ENCODE measurements at regions not wholly inside any gene's neighbourhood (a gene's known extent, or its start where the extent isn't known, plus 50 kb on each side); places are given as distances from the start of the nearest gene placed in this dataset.

- H3K9ac ChIP-seq (ENCODE audit: low read length): no peak overlapping the region
- no peak overlapping the region for H4K91ac ChIP-seq (ENCODE audit: low read depth, low read length)
- H4K12ac ChIP-seq (ENCODE audit: low read depth, low read length): no peak overlapping the region
- H2AFZ ChIP-seq (ENCODE audit: insufficient read depth, low read length, poor library complexity): no peak overlapping the region
- H2BK5ac ChIP-seq (ENCODE audit: low read depth, low read length, poor library complexity): no peak overlapping the region
- H3K18ac ChIP-seq (ENCODE audit: low read length): no peak overlapping the region
- H3K4ac ChIP-seq (ENCODE audit: low read depth, low read length): no peak overlapping the region
- no peaks in the 10 kb centered on the region for H3K36me3 ChIP-seq (ENCODE audit: control insufficient read depth in 1 of 2, insufficient read depth in 2 of 2, low read length in 2 of 2)
- H3K79me2 ChIP-seq (ENCODE audit: control insufficient read depth, insufficient read depth, low read length, poor library complexity): no peaks in the 10 kb centered on the region
- no peak overlapping the region for H3K27ac ChIP-seq (ENCODE audit: low read depth, low read length)
- no peak for DNase-seq
- no peak overlapping the region for H2AK5ac ChIP-seq (ENCODE audit: low read length)
- H2BK12ac ChIP-seq (ENCODE audit: low read length): no peak overlapping the region
- no peak overlapping the region for H2BK120ac ChIP-seq (ENCODE audit: insufficient read depth, low read length, poor library complexity)
- H3K4me1 ChIP-seq (ENCODE audit: control insufficient read depth in 1 of 2, insufficient read depth in 2 of 2, low read length in 2 of 2): peaks cover 0 to 5% of the 10 kb centered on the region in 2 experiments
- H3K23ac ChIP-seq (ENCODE audit: low read length): no peak overlapping the region
- no CpG with 5 or more reads among the region's 2 CpGs for WGBS (ENCODE audit: extremely low coverage, insufficient coverage, insufficient read length)
- H4K8ac ChIP-seq (ENCODE audit: low read depth, low read length): no peak overlapping the region
- no peak overlapping the region for H3K14ac ChIP-seq (ENCODE audit: low read length)
- H3K4me2 ChIP-seq (ENCODE audit: low read length): no peak overlapping the region
- no peaks in the 10 kb centered on the region for H3K79me1 ChIP-seq (ENCODE audit: low read length)
- no peaks in the 10 kb centered on the region for H3K9me3 ChIP-seq (ENCODE audit: insufficient read depth, low read depth, low read length)
- H3K4me3 ChIP-seq (ENCODE audit: low read depth, low read length): no peak overlapping the region
- H3K27me3 ChIP-seq (ENCODE audit: insufficient read depth, low read length): no peaks in the 10 kb centered on the region
Measured at GRCh38 chr4:38501698-38502097, 162.3 kb upstream of the KLF3 start.

- Histone ChIP-seq H3K79me2 (ENCODE audit: control insufficient read depth, insufficient read depth, low read length, poor library complexity) (no peaks in the 10 kb centered on the region), H3K4ac (ENCODE audit: low read depth, low read length) (no peak overlapping the region), H4K91ac (ENCODE audit: low read depth, low read length) (no peak overlapping the region), H3K23ac (ENCODE audit: low read length) (no peak overlapping the region), H4K12ac (ENCODE audit: low read depth, low read length) (no peak overlapping the region), H3K18ac (ENCODE audit: low read length) (no peak overlapping the region), H3K27me3 (ENCODE audit: insufficient read depth, low read length) (no peaks in the 10 kb centered on the region), H3K27ac (ENCODE audit: low read depth, low read length) (no peak overlapping the region), H3K79me1 (ENCODE audit: low read length) (no peaks in the 10 kb centered on the region), H3K36me3 (ENCODE audit: control insufficient read depth in 1 of 2, insufficient read depth in 2 of 2, low read length in 2 of 2) (no peaks in the 10 kb centered on the region), H3K4me2 (ENCODE audit: low read length) (no peak overlapping the region), H3K9me3 (ENCODE audit: insufficient read depth, low read depth, low read length) (no peaks in the 10 kb centered on the region), H2AK5ac (ENCODE audit: low read length) (no peak overlapping the region), H2BK120ac (ENCODE audit: insufficient read depth, low read length, poor library complexity) (no peak overlapping the region), H3K4me1 (ENCODE audit: control insufficient read depth in 1 of 2, insufficient read depth in 2 of 2, low read length in 2 of 2) (peaks cover 0 to 5% of the 10 kb centered on the region in 2 experiments), H2BK12ac (ENCODE audit: low read length) (no peak overlapping the region), H3K4me3 (ENCODE audit: low read depth, low read length) (no peak overlapping the region), H4K8ac (ENCODE audit: low read depth, low read length) (no peak overlapping the region), H3K14ac (ENCODE audit: low read length) (no peak overlapping the region), H3K9ac (ENCODE audit: low read length) (no peak overlapping the region), H2BK5ac (ENCODE audit: low read depth, low read length, poor library complexity) (no peak overlapping the region), H2AFZ (ENCODE audit: insufficient read depth, low read length, poor library complexity) (no peak overlapping the region)
- DNase-seq: no peak
- WGBS (ENCODE audit: extremely low coverage, insufficient coverage, insufficient read length): no CpG with 5 or more reads among the region's 6 CpGs
Measured at GRCh38 chr4:38503689-38504395, 160.2 kb upstream of the KLF3 start.

- H3K27me3 ChIP-seq (ENCODE audit: insufficient read depth, low read length): no peaks in the 10 kb centered on the region
- no peaks in the 10 kb centered on the region for H3K79me1 ChIP-seq (ENCODE audit: low read length)
- WGBS (ENCODE audit: extremely low coverage, insufficient coverage, insufficient read length): no CpG with 5 or more reads among the region's 2 CpGs
Measured at GRCh38 chr4:38504396-38504715, 159.6 kb upstream of the KLF3 start.

GRCh38 chr4:38509551-38509950 is 154.4 kb upstream of the KLF3 start:
- H3K36me3 ChIP-seq (ENCODE audit: control insufficient read depth in 1 of 2, insufficient read depth in 2 of 2, low read length in 2 of 2): no peaks in the 10 kb centered on the region
- DNase-seq: no peak
- H3K4me3 ChIP-seq (ENCODE audit: low read depth, low read length): no peak overlapping the region
- H4K91ac ChIP-seq (ENCODE audit: low read depth, low read length): no peak overlapping the region
- no peak overlapping the region for H3K9ac ChIP-seq (ENCODE audit: low read length)
- H3K79me1 ChIP-seq (ENCODE audit: low read length): no peaks in the 10 kb centered on the region
- H2BK12ac ChIP-seq (ENCODE audit: low read length): no peak overlapping the region
- no peaks in the 10 kb centered on the region for H3K79me2 ChIP-seq (ENCODE audit: control insufficient read depth, insufficient read depth, low read length, poor library complexity)
- H2BK120ac ChIP-seq (ENCODE audit: insufficient read depth, low read length, poor library complexity): no peak overlapping the region
- peaks cover 2% of the 10 kb centered on the region for H3K9me3 ChIP-seq (ENCODE audit: insufficient read depth, low read depth, low read length)
- H3K27ac ChIP-seq (ENCODE audit: low read depth, low read length): no peak overlapping the region
- no peak overlapping the region for H3K4ac ChIP-seq (ENCODE audit: low read depth, low read length)
- H3K23ac ChIP-seq (ENCODE audit: low read length): no peak overlapping the region
- H2BK5ac ChIP-seq (ENCODE audit: low read depth, low read length, poor library complexity): no peak overlapping the region
- H4K8ac ChIP-seq (ENCODE audit: low read depth, low read length): no peak overlapping the region
- no peak overlapping the region for H2AFZ ChIP-seq (ENCODE audit: insufficient read depth, low read length, poor library complexity)
- no peak overlapping the region for H3K14ac ChIP-seq (ENCODE audit: low read length)
- no CpG with 5 or more reads among the region's 5 CpGs for WGBS (ENCODE audit: extremely low coverage, insufficient coverage, insufficient read length)
- H2AK5ac ChIP-seq (ENCODE audit: low read length): no peak overlapping the region
- no peaks in the 10 kb centered on the region for H3K27me3 ChIP-seq (ENCODE audit: insufficient read depth, low read length)
- H4K12ac ChIP-seq (ENCODE audit: low read depth, low read length): no peak overlapping the region
- H3K4me2 ChIP-seq (ENCODE audit: low read length): no peak overlapping the region
- H3K4me1 ChIP-seq (ENCODE audit: control insufficient read depth in 1 of 2, insufficient read depth in 2 of 2, low read length in 2 of 2): no peaks in the 10 kb centered on the region
- no peak overlapping the region for H3K18ac ChIP-seq (ENCODE audit: low read length)

More at GRCh38 chr4:38504396-38504715, 159.6 kb upstream of the KLF3 start:
- Histone ChIP-seq H3K14ac (ENCODE audit: low read length) (no peak overlapping the region), H3K4ac (ENCODE audit: low read depth, low read length) (no peak overlapping the region), H3K18ac (ENCODE audit: low read length) (no peak overlapping the region), H3K36me3 (ENCODE audit: control insufficient read depth in 1 of 2, insufficient read depth in 2 of 2, low read length in 2 of 2) (no peaks in the 10 kb centered on the region), H4K91ac (ENCODE audit: low read depth, low read length) (no peak overlapping the region), H4K8ac (ENCODE audit: low read depth, low read length) (no peak overlapping the region), H3K23ac (ENCODE audit: low read length) (no peak overlapping the region), H3K27ac (ENCODE audit: low read depth, low read length) (no peak overlapping the region), H2BK12ac (ENCODE audit: low read length) (no peak overlapping the region), H4K12ac (ENCODE audit: low read depth, low read length) (no peak overlapping the region), H3K79me2 (ENCODE audit: control insufficient read depth, insufficient read depth, low read length, poor library complexity) (no peaks in the 10 kb centered on the region), H3K4me2 (ENCODE audit: low read length) (no peak overlapping the region), H2BK120ac (ENCODE audit: insufficient read depth, low read length, poor library complexity) (no peak overlapping the region), H2BK5ac (ENCODE audit: low read depth, low read length, poor library complexity) (no peak overlapping the region), H2AK5ac (ENCODE audit: low read length) (no peak overlapping the region), H3K4me1 (ENCODE audit: control insufficient read depth in 1 of 2, insufficient read depth in 2 of 2, low read length in 2 of 2) (peaks cover 0 to 5% of the 10 kb centered on the region in 2 experiments), H2AFZ (ENCODE audit: insufficient read depth, low read length, poor library complexity) (no peak overlapping the region), H3K9me3 (ENCODE audit: insufficient read depth, low read depth, low read length) (no peaks in the 10 kb centered on the region), H3K4me3 (ENCODE audit: low read depth, low read length) (no peak overlapping the region), H3K9ac (ENCODE audit: low read length) (no peak overlapping the region)
- no peak for DNase-seq
